ENCODE measurements at regions not wholly inside any gene's neighbourhood (a gene's known extent, or its start where the extent isn't known, plus 50 kb on each side); places are given as distances from the start of the nearest gene placed in this dataset.

GRCh38 chr10:21289961-21290360 lies 235.5 kb downstream of the SKIDA1 start:
- 95 to 98% methylated on average over 1 of the region's 1 CpG for WGBS, 2 donors
- Histone ChIP-seq H3K27ac (ENCODE audit: low read depth in 1 of 2, low read length in 1 of 2) (no peak overlapping the region), H3K9me3 (ENCODE audit: control insufficient read depth in 4 of 4, insufficient read depth in 3 of 4, low read length in 3 of 4) (no peaks in the 10 kb centered on the region), H3K4me1 (ENCODE audit: control insufficient read depth in 5 of 5, insufficient read depth in 5 of 5, low read length in 5 of 5) (peaks cover 0 to 29% (median 7%) of the 10 kb centered on the region in 5 donors), H3K4me3 (no peak overlapping the region), H3K27me3 (ENCODE audit: control insufficient read depth in 3 of 3, insufficient read depth in 3 of 3, low read length in 2 of 3) (no peaks in the 10 kb centered on the region), H3K36me3 (ENCODE audit: control insufficient read depth in 4 of 4, insufficient read depth in 4 of 4, low read length in 4 of 4) (no peaks in the 10 kb centered on the region), H3K9ac (ENCODE audit: insufficient read depth in 1 of 2, low read length in 2 of 2) (no peak overlapping the region)
- no peak for ATAC-seq (ENCODE audit: insufficient read depth, low FRiP score)
- no peak for DNase-seq
- TF ChIP-seq CTCF (IDR thresholded peaks at IDR 0.05; ENCODE audit: control extremely low read depth, extremely low read depth), result no peak

GRCh38 chr10:21289271-21289670 lies 236.2 kb downstream of the SKIDA1 start:
- peak in 2 of 3 donors; percentile 53 to 68 for DNase-seq
- H3K9ac ChIP-seq (ENCODE audit: insufficient read depth in 1 of 2, low read length in 2 of 2), result no peak overlapping the region
- no peak overlapping the region for H3K4me3 ChIP-seq
- no peaks in the 10 kb centered on the region for H3K9me3 ChIP-seq (ENCODE audit: control insufficient read depth in 4 of 4, insufficient read depth in 3 of 4, low read length in 3 of 4)
- no peaks in the 10 kb centered on the region for H3K27me3 ChIP-seq (ENCODE audit: control insufficient read depth in 3 of 3, insufficient read depth in 3 of 3, low read length in 2 of 3)
- H3K27ac ChIP-seq (ENCODE audit: low read depth in 1 of 2, low read length in 1 of 2), result no peak overlapping the region
- no peak for TF ChIP-seq CTCF (IDR thresholded peaks at IDR 0.05; ENCODE audit: control extremely low read depth, extremely low read depth)
- peaks cover 0 to 36% (median 7%) of the 10 kb centered on the region in 5 donors for H3K4me1 ChIP-seq (ENCODE audit: control insufficient read depth in 5 of 5, insufficient read depth in 5 of 5, low read length in 5 of 5)
- H3K36me3 ChIP-seq (ENCODE audit: control insufficient read depth in 4 of 4, insufficient read depth in 4 of 4, low read length in 4 of 4), result no peaks in the 10 kb centered on the region
- no peak for ATAC-seq (ENCODE audit: insufficient read depth, low FRiP score)
- WGBS, 2 donors, result 76 to 91% methylated on average over 3 of the region's 3 CpGs

- Histone ChIP-seq H3K36me3 (ENCODE audit: control insufficient read depth in 4 of 4, insufficient read depth in 4 of 4, low read length in 4 of 4) (no peaks in the 10 kb centered on the region), H3K9me3 (ENCODE audit: control insufficient read depth in 4 of 4, insufficient read depth in 3 of 4, low read length in 3 of 4) (no peaks in the 10 kb centered on the region), H3K4me3 (no peak overlapping the region), H3K27me3 (ENCODE audit: control insufficient read depth in 3 of 3, insufficient read depth in 3 of 3, low read length in 2 of 3) (no peaks in the 10 kb centered on the region), H3K9ac (ENCODE audit: insufficient read depth in 1 of 2, low read length in 2 of 2) (no peak overlapping the region), H3K27ac (ENCODE audit: low read depth in 1 of 2, low read length in 1 of 2) (no peak overlapping the region), H3K4me1 (ENCODE audit: control insufficient read depth in 5 of 5, insufficient read depth in 5 of 5, low read length in 5 of 5) (peaks cover 0 to 22% (median 2%) of the 10 kb centered on the region in 5 donors)
- no peak for TF ChIP-seq CTCF (IDR thresholded peaks at IDR 0.05; ENCODE audit: control extremely low read depth, extremely low read depth)
- no peak for DNase-seq
- 92 to 93% methylated on average over 4 of the region's 4 CpGs for WGBS, 2 donors
- no peak for ATAC-seq (ENCODE audit: insufficient read depth, low FRiP score)
Observed at GRCh38 chr10:21285742-21286331, 239.6 kb downstream of the SKIDA1 start.

- no peak overlapping the region for H3K4me3 ChIP-seq
- H3K27me3 ChIP-seq (ENCODE audit: control insufficient read depth in 3 of 3, insufficient read depth in 3 of 3, low read length in 2 of 3), result no peaks in the 10 kb centered on the region
- ATAC-seq (ENCODE audit: insufficient read depth, low FRiP score) (no peak), DNase-seq (no peak)
- H3K4me1 ChIP-seq (ENCODE audit: control insufficient read depth in 5 of 5, insufficient read depth in 5 of 5, low read length in 5 of 5), result peaks cover 0 to 22% (median 2%) of the 10 kb centered on the region in 5 donors
- TF ChIP-seq CTCF (IDR thresholded peaks at IDR 0.05; ENCODE audit: control extremely low read depth, extremely low read depth), result no peak
- no peaks in the 10 kb centered on the region for H3K9me3 ChIP-seq (ENCODE audit: control insufficient read depth in 4 of 4, insufficient read depth in 3 of 4, low read length in 3 of 4)
- H3K36me3 ChIP-seq (ENCODE audit: control insufficient read depth in 4 of 4, insufficient read depth in 4 of 4, low read length in 4 of 4), result no peaks in the 10 kb centered on the region
- 83 to 86% methylated on average over 4 of the region's 4 CpGs for WGBS, 2 donors
- H3K9ac ChIP-seq (ENCODE audit: insufficient read depth in 1 of 2, low read length in 2 of 2), result no peak overlapping the region
- H3K27ac ChIP-seq (ENCODE audit: low read depth in 1 of 2, low read length in 1 of 2), result no peak overlapping the region
Observed at GRCh38 chr10:21285207-21285606, 240.3 kb downstream of the SKIDA1 start.

Data from lung (tissue), 11 donors.